Liver (tissue), 3 donors: ENCODE measurements at regions not wholly inside any gene's neighbourhood (a gene's known extent, or its start where the extent isn't known, plus 50 kb on each side); places are given as distances from the start of the nearest gene placed in this dataset.
A peak's percentile ranks its signal among the peaks of the same experiment; 100 is the strongest.

Experiments
- CTCF ChIP-seq: fragments of 150-350 bp; IDR thresholded peaks from 2 replicates; pipeline ENCODE4 v1.5.1; 2017; ENCODE audit warnings: improper control_type of control experiment, low read depth, low read length; ENCODE audit not compliant: missing input control
- EGR1 ChIP-seq, 2 donors: IDR thresholded peaks; 2 replicates each; pipeline ENCODE4 v1.6.1; 2016 to 2018; ENCODE audit warnings: antibody characterized with exemption in 2 of 2, low read depth in 2 of 2
- HNF4G ChIP-seq: IDR thresholded peaks from 2 replicates; pipeline ENCODE4 v1.6.1; 2016; ENCODE audit warnings: antibody characterized with exemption
- JUND ChIP-seq, 2 donors: IDR thresholded peaks; 2 replicates each; pipeline ENCODE4 v1.6.1; 2016; ENCODE audit warnings: antibody characterized with exemption in 2 of 2
- MAX ChIP-seq: IDR thresholded peaks from 2 replicates; pipeline ENCODE4 v1.6.1; 2016; ENCODE audit warnings: antibody characterized with exemption
- NR2F2 ChIP-seq: IDR thresholded peaks from 2 replicates; pipeline ENCODE4 v1.6.1; 2016; ENCODE audit warnings: antibody characterized with exemption
- RAD21 ChIP-seq, 2 donors: IDR thresholded peaks; 2 replicates each; pipeline ENCODE4 v1.6.1; 2016; ENCODE audit warnings: antibody characterized with exemption in 2 of 2, mild to moderate bottlenecking in 2 of 2
- REST ChIP-seq: IDR thresholded peaks from 2 replicates; pipeline ENCODE4 v1.6.1; 2016; ENCODE audit warnings: antibody characterized with exemption, mild to moderate bottlenecking
- RXRA ChIP-seq, 2 donors: IDR thresholded peaks; 2 replicates each; pipeline ENCODE4 v1.6.1; 2017 to 2018; ENCODE audit warnings: antibody characterized with exemption in 2 of 2, mild to moderate bottlenecking in 1 of 2
- SP1 ChIP-seq: IDR thresholded peaks from 2 replicates; pipeline ENCODE4 v1.6.1; 2018; ENCODE audit warnings: antibody characterized with exemption, mild to moderate bottlenecking
- TAF1 ChIP-seq: conservative IDR thresholded peaks from 2 replicates; pipeline ENCODE4 v1.6.1; 2016; ENCODE audit warnings: antibody characterized with exemption, mild to moderate bottlenecking
- donor health status: healthy.
- donor health status: healthy.

GRCh38 chr1:13930151-13930550 is 230.2 kb downstream of the PRDM2 start:
- TF ChIP-seq MAX (no peak), CTCF (no peak), EGR1 (IDR thresholded peaks at IDR 0.05; ENCODE audit: low read depth in 2 of 2) (no peak), RXRA (IDR thresholded peaks at IDR 0.05) (no peak), REST (no peak), NR2F2 (no peak), TAF1 (no peak), SP1 (no peak), HNF4G (no peak), JUND (IDR thresholded peaks at IDR 0.05) (no peak), RAD21 (IDR thresholded peaks at IDR 0.05) (peak in 1 of 2 donors; percentile 28)
